GM21825 (cell line): ENCODE measurements at regions not wholly inside any gene's neighbourhood (a gene's known extent, or its start where the extent isn't known, plus 50 kb on each side); places are given as distances from the start of the nearest gene placed in this dataset.
"Not testable (repeated sequence)": the region's sequence is repeated elsewhere in the genome, so short reads cannot be mapped to it uniquely, and the experiment has no call there.

Experiments used
- ATAC-seq: cut with Tn5 transposase; IDR thresholded peaks from one replicate; pipeline ENCODE4 v1.9.1; 2021; ENCODE audit warnings: mild to moderate bottlenecking, moderate library complexity; ENCODE audit not compliant: unreplicated experiment

DNA sequence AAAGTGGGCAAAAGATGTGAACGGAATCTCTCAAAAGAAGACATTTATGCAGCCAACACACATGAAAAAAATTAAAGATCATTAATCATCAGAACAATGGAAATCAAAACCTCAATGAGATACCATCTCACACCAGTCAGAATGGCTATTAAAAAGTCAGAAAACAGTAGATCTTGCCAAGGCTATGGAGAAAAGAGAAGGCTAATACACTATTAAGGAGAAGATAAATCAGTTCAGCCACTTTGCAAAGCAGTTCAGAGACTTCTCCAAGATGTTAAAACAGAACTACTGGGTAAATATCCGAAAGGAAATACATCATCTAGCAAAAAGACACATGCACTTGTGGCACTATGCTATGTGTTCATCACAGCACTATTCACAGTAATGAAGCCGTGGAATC lies 388.2 kb upstream of the LUZP2 start:
- no peak for ATAC-seq

DNA sequence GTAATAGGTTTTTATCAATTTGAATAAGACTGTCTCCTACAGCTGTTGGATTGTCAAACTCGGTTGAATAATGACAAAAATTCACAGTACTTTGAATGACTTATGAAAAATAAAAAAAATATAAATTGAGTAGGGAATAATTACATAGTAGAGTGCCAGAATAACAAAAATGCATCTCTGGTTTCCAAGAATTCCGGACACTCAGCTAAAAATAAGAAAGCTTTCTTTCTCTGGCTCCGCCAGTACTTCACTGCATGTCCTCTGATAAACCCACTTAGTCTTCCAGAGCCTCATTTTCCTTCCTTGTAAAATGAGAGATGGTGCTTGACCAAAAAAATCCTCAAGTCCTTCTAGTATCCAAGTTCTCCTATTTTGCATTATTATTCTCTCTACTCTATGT lies 374.6 kb upstream of the LUZP2 start:
- ATAC-seq = no peak

DNA sequence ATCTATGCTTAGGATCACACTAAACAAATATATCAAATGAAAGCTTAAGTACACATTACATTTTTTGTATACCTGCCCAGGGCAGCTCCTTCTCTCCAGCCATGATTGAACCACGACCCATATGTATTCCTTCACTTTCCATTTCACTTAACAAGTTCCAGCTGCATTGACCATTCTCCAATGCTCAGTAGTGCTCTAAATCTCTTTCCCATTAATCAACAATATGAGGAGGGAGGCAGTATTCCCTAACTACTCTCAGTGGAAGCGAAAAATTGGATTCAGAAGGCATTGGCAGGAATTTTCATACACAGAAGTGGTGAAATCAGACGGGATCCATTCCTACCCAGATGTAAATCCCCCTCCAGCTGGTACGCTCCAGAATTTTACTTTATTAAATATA lies 372.0 kb upstream of the LUZP2 start:
- no peak for ATAC-seq

DNA sequence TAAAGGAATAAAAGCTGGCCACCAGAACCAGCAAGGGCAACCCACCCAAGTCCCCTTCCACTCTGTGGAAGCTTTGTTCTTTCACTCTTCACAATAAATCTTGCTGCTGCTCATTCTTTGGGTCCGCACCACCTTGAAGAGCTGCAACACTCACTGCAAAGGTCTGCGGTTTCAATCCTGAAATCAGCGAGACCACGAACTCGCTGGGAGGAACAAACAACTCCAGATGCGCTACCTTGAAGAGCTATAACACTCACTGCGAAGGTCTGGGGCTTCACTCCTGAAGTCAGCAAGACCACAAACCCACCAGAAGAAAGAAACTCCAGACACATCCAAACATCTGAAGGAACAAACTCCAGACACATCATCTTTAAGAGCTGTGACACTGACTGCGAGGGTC lies 365.2 kb upstream of the LUZP2 start:
- no peak for ATAC-seq

DNA sequence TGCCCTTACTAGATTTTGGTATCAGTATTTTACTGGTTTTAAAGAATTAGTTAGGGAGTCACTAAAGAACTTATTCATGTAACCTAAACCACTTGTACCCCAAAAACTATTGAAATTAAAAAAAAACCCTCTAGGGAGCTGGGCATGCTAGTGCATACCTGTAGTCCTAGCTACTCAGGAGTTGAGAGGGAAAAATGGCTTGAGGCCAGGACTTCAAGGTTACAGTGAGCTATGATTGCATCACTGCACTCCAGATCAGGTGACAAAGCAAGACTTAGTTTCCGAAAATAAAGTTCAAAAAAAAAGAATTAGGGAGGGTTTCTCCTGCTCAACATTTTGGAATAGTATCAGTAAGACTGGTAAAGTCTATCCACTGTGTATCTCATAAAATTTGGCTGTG lies 364.4 kb upstream of the LUZP2 start:
- ATAC-seq = no peak

DNA sequence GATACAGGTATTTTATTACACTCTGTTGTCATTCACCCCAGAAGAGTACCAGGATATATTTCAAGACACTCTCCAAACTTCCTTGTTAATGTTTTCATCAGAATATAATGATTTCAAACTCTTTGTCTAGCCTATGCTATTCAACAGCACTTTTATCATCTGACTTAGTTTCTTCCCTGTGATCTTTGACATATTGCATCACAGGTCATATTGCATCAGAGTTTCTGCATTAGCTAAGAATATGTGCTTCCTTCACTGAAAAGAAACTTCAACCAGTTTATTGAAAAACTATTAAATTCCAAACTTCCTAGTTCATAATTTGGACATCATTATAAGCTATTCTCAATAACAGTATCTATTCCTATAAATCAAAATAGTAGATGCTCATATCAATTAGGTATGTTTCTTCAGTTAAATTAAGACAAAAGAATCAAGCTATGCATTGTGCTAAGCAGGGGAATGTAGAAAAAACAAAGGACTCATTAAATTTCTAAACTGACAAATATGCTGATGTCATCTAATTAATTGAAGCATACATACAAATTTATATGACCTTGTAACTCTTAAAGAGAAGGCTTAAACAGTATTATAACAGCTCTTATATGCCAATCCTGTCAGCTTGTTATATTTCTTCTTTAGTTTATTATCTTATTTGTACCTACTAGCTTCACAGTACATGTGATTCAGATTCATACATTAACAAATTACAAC lies 361.8 kb upstream of the LUZP2 start:
- ATAC-seq = no peak

DNA sequence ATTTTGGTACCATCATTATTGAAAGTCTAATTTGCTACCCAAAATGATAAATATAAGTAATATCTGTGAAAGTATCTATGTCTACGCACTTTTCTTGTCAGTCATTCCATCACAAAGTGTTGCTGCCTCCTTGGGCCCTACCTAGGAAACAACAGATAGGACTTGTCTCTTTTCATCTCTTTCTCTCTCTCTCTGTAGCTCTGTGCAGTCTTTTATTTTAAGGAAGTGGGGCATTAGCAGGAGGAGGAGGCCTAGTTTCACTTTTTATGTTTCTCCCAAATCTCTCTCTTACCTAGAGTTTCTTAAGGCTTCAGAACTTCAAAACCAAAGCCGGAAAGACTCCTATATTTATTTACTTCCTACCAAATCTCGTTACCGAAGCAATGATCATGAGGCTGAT lies 354.8 kb upstream of the LUZP2 start:
- no peak for ATAC-seq

DNA sequence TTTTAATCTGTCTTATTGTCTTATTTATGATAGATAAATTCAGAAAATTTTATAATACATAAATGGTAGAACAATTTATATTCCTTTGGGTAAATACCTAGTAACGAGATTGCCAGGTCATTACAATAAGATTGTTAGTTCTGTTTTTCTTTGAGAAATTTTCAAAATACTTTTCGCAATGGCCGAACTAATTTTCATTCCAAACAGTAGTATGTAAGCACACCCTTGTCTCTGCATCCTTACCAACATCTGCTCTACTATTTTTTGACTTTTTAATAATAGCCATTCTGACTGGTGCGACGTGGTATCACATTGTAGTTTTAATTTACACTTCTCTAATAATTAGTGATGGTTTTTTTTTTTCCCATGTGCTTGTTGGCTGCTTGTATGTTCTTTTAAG lies 351.4 kb upstream of the LUZP2 start:
- no peak for ATAC-seq

DNA sequence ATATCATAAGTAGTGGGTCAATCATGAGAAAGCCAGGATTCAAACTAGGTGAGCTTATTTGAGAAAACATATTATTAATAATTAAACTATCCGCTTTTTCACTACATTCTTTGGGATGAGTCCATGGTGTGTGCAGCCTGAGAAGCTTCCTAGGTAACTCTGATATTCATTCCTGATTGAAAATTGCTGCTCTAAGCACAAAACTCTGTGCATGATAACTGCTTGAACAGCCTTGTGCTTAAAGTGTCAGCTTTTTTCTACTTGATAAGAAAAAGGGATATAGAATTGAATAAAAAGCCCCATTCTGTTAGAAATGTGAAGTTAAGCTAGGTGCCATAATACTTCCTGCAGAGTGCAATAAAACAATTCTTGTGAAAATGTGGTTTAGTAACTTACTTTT lies 343.5 kb upstream of the LUZP2 start:
- no peak for ATAC-seq

DNA sequence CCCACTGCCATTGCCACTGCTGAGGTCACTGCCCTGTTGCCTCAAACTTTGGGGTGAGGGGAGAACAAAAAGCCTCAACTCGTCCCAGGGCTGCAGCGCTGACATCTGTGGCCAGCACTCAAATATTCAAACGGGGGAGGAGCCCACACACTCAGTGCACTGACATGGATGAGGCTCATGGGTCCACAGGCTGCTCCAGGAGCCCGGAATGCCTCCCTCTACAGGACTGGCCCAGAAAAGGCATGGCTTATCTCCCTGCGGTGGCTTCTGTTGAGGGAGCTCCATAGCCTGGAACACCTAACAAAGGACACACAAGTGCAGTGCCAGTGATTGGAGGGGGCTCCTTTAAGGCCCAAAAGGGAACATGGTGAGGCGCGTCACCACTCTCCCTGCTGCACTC lies 341.1 kb upstream of the LUZP2 start:
- ATAC-seq = no peak

DNA sequence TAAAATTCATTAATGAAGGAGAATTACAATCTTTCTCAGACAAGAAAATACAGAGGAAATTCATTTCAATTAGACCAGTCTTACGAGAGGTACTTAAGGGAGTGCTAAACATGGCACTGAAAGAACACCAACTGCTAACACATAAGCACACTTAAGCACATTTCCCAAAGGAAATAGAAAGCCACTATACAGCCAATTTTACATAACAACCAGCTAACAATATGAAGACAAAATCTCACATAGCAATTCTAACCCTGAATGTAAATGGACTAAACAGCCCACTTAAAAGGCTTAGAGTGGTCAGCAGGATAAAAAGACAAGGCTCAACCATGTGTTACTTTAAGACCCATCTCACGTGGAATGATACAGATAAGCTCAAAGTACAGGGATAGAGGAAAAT lies 339.5 kb upstream of the LUZP2 start:
- no peak for ATAC-seq

DNA sequence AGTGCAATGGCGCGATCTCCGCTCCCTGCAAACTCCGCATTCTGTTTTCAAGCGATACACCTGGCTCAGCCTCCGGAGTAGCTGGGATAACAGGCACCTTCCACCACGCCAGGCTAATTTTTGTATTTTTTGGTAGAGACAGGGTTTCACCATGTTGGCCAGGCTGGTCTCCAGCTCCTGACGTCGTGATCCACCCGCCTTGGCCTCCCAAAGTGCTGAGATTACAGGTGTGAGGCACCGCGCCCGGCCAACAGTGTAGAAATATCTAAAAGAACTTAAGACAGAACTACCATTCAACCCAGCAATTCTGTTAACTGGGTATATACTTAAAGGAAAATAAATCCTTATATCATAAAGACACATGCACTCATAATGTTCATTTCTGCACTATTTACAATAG lies 335.3 kb upstream of the LUZP2 start:
- ATAC-seq = no peak

DNA sequence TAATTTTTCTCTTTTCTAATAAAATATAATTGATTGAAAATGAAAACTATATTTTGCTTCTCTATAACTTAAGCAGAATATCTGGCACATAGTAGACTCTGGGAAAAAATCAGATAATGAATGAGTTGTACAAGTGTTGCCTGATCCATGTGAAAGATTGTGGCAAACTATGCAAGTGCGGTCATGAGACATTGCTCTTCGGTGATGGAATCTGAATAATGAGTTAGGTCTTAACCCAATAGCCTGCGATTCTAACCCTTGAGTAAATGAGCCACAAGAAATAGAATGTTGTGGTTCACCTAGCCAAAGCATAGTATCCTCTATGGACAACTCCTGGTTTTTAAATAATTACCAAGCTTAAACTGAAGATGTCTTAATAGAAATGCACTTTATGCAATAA lies 333.7 kb upstream of the LUZP2 start:
- ATAC-seq = no peak

DNA sequence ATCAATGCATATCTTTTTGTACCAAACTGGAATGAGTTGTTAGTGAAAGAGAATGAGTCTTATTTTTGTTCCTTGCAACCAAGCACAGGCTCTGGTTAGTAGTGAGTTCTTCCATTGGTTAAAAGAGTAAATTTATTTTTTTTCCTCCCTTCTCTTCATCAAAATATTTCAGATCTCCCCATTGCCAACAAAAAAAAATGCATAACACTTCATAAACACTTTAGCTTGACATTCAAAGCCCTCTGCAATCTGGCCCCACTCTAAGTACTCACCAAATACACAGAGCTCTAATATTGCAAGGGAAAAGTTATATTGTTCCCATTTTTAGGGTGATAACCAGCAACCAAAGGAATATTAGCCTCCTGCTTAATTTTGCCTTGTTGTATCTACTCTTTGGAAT lies 333.0 kb upstream of the LUZP2 start:
- ATAC-seq = no peak

DNA sequence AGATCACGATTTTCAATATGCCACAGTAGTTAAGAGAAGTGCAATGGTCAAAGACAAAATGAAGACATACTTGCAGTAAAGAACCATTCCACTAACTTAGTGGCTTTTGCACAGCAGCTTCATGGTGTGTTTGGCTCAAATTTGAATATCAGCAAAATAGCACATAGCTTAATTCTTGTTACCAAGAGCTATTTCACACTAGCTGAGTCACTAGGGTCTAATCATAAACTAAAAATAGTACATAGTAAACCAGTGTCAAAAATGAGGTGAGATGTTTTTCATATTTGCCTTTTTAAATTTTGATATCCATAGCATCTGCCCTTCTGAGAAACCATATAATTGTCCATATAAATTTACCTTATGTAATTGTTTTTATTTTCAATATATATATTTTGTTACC lies 325.0 kb upstream of the LUZP2 start:
- no peak for ATAC-seq

DNA sequence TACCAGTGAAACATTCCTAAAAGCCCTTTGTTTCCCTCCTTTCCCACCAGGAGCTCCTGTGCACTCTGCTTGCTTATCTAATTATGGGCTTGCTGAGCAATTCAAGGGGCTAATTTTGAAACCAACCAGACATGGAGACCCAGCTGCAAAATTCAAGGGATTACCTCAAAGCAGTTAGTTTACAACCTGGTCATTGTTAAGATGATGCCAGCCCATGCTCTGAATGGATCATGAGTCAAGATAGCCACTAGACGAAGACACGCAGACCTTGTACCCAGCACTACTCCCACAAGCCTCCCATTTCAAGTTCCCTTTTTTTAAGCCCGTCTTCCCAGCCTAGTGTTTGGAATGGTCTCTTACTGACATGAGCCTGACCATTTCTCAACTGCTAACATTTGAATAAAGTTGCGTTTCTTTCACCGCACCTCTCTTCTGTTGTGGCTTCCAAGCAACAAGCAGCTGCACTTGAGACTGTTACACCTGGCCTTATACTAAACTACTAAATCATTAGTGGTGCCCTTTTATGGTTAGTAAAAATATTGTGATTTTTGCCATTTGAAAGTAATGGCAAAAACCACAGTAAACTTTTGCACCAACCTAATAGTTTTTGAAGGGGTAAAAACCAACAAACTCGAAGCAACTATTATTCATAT lies 315.3 kb upstream of the LUZP2 start:
- ATAC-seq = no peak

DNA sequence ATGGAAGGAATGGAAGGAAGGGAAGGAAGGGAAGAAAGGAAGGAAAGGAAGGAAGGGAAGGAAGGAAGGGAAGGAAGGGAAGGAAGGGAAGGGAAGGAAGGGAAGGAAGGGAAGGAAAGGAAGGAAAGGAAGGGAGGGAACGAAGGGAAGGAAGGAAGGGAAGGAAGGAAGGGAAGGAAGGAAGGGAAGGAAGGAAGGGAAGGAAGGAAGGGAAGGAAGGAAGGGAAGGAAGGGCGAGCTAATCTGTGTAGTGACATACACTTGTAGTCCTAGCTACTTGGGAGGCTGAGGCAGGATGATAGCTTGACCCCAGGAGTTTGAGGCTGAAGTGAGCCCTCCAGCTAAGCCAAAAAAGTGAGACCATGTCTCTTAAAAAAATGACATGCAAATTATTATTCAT lies 311.3 kb upstream of the LUZP2 start:
- not testable (repeated sequence) for ATAC-seq

DNA sequence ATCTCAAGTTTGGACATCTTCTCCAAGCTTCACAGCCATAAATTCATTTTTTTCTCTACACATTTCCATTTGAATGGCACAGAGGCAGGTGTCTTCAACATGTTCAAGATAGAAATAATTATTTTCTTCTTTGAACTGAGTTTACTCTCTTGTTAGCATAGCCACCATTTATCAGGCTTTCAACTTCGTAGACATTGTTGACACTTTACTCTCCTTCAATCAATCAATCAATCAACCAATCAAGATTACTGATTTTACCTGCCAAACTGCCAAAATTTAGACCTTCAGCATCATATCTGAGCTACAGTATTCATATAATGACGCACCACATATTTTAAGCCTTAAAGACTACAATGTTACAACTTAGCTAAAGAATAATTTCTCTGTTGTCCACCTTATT lies 300.1 kb upstream of the LUZP2 start:
- no peak for ATAC-seq

DNA sequence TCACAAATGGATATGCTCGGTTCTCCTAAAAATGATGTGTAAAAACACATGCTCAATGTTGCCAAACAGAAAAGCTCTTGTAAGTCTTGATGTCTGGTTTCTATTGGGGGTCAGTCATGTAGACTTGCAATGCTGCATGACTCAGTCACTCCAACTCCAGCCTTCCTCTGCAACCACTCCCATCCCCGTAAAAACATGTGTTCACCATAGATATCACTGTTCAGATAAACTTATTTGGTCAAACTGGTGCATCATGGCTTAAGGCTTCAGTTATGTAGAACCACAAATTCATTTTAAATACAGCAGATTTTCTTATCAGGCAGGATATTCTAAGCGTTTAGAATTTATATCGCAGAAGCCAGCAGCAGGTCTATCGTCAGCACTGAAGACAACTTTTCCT lies 298.4 kb upstream of the LUZP2 start:
- no peak for ATAC-seq

DNA sequence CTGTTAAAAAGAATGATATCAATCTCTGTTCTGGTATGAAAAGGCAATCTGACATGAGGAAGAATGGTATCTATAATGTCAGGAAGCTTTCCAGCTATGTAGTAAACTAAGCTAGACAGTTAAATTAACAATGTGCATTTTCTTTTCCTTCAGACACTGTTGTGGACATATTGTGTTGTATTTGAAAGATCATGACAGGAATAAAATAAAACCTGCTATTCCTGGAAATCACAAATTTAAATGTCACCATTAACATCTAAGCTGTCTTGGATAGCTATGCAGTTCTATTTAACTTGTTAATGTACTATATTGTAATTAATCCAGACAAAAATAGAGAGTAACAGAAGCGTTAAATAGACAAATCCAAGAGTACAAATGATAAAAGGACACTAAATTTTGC lies 297.4 kb upstream of the LUZP2 start:
- no peak for ATAC-seq

DNA sequence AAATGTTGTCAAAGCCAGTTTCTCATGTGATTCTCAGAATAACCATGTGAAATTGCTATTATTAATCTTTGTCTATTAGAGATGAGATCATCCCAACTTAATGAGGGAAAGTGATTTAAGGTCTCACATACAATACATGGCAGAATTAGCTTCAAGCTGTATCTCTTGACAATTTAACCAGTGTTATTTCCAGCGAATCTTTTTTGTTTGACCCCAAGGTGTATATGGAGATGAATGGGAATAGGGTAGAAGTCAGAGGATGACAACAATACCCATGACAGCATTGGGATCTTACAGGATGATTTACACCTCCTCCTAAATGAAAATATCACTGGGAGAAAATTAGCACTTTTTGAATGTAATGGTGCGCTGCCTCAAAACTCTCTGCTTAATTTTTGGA lies 290.8 kb upstream of the LUZP2 start:
- ATAC-seq = no peak

DNA sequence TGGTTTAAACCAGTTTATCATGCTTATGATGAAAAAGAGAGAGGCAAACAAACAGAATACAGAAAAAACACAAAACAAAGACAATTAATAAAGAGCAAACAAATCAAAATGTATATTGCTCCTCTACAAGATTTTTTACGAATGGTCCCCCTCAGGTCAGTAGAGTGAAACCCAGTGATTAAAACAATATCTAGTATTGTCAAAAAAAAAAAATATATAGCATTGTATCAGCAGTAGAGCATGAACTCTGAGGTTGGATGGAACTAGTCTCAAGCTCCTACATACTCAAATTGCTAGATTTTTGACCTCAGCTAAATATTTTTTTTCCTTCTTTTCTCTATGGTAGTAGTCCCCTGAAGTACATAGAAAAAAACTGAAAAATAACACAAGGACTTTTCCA lies 290.3 kb upstream of the LUZP2 start:
- no peak for ATAC-seq

DNA sequence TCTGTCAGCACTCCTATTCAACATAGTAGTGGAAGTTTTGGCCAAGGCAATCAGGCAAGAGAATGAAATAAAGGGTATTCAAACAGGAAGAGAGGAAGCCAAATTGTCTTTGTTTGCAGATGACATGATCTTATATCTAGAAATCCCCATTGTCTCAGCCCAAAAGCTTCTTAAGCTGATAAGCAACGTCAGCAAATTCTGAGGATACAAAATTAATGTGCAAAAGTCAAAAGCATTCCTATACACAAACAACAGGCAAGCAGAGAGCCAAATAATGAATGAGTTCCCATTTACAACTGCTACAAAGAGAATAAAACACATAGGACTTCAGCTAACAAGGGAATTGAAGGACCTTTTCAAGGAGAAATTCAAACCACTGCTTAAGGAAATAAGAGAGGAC lies 280.4 kb upstream of the LUZP2 start:
- ATAC-seq = no peak
